GM03348 (cell line): ENCODE measurements at regions not wholly inside any gene's neighbourhood (a gene's known extent, or its start where the extent isn't known, plus 50 kb on each side); places are given as distances from the start of the nearest gene placed in this dataset.
"Not testable (repeated sequence)": the region's sequence is repeated elsewhere in the genome, so short reads cannot be mapped to it uniquely, and the experiment has no call there.

Experiments used
- DNase-seq: peaks from one replicate; pipeline ENCODE4 v3.0.0; 2012; ENCODE audit warnings: low spot score

GRCh38 chr10:8173866-8174243 is 119.4 kb downstream of the GATA3 start:
- DNase-seq: no peak

- DNase-seq: no peak
Observed at GRCh38 chr10:8174762-8175161, 120.3 kb downstream of the GATA3 start.

DNA sequence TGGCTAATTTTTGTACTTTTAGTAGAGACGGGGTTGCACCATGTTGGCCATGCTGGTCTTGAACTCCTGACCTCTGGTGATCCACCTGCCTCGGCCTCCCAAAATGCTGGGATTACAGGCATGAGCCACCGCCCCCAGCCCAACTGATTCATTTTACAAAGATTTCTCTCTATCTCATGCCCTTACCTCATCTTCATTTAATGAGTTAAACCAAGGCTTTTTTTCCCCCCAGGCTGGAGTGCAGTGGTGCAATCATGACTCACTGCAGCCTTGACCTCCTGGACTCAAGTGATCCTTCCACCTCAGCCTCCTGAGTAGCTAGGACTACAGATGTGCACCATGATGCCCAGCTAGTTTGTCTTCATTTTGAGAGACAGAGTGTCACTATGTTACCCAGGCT is 123.0 kb downstream of the GATA3 start:
- not testable (repeated sequence) for DNase-seq

DNA sequence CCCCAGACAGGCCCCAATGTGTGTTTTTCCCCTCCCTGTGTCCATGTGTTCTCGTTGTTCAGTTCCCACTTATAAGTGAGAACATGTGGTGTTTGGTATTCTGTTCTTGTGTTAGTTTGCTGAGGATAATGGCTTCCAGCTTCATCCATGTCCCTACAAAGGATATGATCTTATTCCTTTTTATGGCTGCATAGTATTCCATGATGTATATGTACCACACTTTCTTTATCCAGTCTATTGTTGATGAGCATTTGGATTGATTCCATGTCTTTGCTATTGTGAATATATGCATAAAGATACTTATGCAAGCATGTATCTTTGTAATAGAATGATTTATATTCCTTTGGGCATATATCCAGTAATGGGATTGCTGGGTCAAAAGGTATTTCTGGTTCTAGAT is 125.3 kb downstream of the GATA3 start:
- not testable (repeated sequence) for DNase-seq

- DNase-seq: no peak
Observed at GRCh38 chr10:8180360-8181109, 126.0 kb downstream of the GATA3 start.

GRCh38 chr10:8181496-8182157 is 127.1 kb downstream of the GATA3 start:
- no peak for DNase-seq

DNA sequence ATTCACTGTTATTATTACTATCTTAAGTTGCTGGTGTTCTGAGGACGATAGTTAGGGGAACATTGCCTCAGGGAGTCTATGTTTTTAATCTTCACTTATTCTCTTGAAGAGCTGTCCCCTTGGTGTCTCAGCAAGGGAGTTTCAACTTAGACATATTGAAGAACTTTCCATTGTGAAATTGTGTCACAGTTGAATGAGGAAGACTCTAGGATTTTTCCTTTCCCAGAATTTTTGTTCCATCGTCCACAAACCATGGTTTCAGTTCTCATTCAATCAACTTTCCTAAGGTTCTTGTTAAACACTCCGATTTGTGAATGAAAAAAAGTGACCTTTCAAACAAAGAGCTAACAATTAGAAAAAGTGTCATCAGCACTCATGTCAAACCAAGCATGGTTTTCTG is 128.3 kb downstream of the GATA3 start:
- no peak for DNase-seq

DNA sequence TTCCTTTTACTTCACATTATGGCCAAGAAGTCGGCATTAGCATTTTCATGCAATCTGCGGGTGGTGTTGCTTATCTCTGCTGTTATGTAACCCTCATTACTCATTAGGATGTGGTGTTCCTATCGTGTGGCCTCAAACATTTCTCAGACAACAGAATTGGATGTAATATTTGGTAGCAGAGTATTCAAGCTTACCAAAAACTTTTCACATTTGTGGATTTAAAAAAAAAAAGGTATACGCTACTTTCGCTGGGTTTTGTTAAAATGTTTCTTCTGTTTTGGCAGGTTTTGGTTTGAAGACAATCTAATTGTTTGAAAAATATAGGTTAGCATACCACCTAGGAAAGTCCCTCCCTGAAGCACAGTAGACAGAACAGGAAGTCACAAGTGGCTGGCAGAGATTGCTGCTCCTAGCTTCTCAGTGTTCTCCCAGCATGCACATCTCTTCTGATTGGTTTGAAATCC is 128.8 kb downstream of the GATA3 start:
- DNase-seq: no peak

DNA sequence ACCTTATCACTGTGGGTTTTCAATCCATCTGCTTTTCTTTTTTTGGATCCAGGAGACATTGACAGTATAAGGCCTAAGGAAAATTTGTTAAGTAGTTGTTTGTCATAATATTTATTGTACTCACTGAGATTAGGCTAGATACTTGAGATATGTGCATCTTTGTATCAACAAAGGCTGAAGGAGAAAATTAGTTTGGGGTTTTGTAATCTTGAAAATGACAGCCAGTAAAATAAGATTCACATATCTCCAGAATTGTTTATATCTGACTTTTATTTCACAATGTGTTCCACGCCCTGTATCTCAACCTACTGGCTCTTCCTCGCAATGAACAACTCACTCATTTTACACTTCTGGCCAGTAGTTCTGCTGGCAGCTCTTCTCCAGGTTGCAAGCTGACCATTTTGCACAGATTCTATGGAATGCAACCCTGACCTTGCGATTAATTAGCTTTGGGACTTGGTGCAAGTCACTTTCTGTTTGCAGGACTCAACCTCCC is 132.7 kb downstream of the GATA3 start:
- DNase-seq: no peak

- DNase-seq: no peak
Observed at GRCh38 chr10:8189458-8189857, 135.0 kb downstream of the GATA3 start.

DNA sequence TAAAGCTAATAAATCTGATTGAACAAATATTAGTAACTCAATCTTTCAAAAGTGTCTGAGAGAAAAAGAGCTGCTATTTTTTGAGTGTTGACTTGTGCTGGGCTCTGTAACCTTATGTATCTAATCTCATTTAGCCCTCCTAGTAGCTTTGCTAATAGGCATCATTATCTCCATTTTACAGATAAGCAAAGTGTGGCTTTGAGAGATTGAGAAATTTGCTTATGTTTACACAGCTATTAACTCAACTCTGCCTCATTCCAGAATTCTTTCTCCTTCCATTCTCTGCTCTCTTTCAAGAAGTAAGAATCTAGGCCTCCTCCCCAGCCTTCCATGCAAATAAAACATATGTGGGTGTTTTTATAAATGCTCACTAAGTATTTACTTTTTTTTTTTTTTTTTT is 137.8 kb downstream of the GATA3 start:
- no peak for DNase-seq

- DNase-seq: no peak
Observed at GRCh38 chr10:8193546-8193945, 139.1 kb downstream of the GATA3 start.

- DNase-seq: no peak
Observed at GRCh38 chr10:8194050-8194449, 139.6 kb downstream of the GATA3 start.

DNA sequence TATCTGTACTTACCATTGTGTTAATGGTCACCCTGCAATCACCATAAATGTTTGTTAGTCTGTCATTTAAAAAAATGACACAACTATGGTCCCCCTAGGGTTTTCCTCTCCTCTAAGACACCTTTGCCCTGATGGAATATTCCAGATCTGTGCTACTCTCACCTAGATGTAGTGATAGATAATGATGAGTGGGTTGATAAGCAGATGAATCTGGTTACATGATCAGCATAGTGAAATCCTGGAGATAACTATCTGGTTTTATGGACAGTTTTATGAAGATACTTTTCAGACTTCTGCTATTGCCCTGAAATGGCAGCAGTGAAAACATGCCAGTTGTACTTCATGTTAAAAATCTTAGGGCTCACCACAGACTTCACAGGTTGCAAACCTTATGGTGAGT is 152.4 kb downstream of the GATA3 start:
- no peak for DNase-seq

DNA sequence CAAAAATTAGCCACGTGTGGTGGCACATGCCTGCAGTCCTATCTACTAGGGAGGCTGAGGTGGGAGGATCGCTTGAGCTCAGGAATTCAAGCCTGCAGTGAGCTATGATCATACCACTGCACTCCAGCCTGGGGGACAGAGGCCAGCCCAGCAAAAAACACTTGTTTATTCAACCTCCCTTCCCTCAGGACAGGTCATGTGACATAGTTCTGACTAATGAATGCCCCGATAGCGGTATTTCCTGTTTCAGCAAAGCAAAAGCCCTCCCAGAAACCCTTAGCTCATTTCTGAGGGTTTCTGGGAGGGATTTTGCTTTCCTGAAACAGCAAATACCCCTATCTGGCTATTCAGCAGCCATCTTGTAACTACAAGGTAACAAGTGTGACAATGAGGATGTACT is 157.1 kb downstream of the GATA3 start:
- DNase-seq: no peak

DNA sequence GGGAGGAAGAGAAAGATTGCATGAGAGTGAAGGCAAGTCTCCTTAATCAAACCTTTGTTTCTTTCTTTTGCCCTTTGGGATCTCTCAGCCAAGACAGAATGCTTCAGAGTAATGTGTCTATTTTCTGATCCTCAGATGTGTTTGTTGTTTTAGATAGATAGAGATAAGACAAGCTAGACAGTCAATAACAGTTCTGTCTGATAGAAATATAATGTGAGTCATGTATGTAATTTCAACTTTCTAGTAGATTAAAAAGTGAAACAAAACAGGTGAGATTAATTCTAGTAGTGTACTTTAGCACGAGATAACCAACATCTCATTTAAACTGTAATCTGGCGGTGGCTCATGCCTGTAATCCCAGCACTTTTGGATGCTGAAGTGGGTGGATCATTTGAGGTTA is 159.2 kb downstream of the GATA3 start:
- DNase-seq: no peak

GRCh38 chr10:8214587-8214986 is 160.1 kb downstream of the GATA3 start:
- DNase-seq: no peak

GRCh38 chr10:8216893-8217292 is 162.4 kb downstream of the GATA3 start:
- no peak for DNase-seq

DNA sequence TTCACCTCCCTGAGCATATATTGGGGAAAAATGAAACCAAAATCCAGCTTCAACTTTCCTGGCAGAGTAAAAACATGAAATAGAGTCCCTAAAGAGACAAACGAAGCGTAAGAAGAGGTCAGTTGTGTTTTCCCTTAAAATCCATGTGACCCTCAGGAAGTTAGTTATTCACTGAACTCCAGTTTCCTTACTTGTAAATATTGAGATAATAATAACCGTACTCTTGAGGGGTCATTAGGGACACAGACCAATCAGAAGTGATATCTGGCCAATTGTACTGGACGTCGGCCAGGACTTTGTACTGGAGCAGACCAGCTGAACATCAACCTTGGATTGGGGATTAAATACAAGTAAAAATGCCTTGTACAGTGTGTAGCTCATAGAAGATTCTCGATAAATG is 167.0 kb downstream of the GATA3 start:
- no peak for DNase-seq

DNA sequence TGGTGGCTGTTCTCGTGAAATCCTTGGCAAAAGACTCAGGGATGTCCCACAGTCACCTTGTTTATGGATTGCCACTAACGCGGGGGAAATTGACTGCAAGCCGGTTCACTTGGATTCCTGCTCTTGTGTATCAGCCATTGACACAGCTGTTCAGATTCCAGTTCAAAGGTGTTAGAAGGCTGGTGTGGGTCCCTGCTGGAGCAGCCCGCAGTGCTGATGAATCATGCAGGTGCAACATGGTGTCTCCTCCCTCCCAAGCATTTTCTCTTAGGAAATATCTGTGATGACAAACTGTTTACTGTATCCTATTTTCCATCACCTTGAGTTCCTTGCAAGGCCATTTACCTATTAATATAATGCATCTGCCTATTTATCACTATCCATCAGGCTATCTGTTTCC is 170.1 kb downstream of the GATA3 start:
- DNase-seq: no peak

DNA sequence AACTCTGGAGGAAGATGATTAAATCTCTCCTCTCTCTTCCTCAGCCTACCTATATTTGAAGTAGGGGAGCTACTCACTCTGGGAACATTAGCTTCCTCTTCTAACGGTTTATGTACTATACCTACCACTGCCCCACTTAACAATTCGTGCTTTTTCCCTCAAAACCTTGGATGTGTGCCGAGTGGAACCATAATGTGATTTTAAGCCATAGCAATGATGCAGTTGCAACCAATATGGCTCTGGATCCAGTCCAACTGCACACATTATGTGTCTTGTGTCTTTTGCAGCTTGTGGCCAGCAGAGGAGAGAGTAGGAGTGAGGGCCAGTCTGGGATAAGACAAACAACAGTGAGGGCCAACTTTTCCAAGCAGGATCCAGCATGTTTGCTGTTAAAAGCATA is 170.7 kb downstream of the GATA3 start:
- DNase-seq: no peak

DNA sequence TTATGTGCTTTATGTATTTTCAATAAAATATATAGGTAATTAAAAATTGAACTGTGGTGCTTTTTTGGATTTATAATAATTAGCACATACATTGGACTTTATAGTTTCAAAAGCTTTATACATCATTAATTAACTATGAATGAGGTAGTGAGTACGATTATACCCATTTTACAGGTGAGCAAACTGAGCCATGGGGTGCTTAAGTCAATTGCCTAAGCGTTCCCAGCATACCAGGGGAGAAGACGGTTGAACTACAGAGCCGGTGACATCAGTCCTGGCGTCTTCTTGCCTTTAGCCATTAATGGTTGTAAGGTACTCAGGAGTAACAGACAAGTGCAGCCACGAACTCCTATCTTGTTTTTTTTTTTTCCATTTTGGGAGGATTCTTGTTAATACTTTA is 172.8 kb downstream of the GATA3 start:
- DNase-seq: no peak

DNA sequence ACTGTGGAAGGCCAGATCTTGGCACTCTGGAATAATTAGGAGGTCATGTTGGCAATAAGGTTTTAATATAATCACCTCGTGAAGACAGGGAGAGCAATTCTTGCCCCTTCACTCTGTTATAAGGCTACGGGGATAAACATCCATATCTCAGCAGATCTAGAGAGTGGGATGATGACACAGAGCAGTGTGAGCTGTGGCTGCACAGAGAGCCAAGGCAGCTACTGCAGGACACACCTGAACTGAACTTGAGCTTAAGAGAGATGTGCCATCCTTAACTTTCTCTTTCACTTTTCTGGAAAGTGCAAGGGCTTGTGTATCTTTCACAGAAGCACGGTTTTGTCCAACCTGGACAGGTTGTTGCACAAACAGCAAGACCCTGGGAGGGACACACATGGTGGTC is 174.7 kb downstream of the GATA3 start:
- DNase-seq: no peak

GRCh38 chr10:8230902-8231301 is 176.4 kb downstream of the GATA3 start:
- no peak for DNase-seq
